GM06990 (cell line): ENCODE measurements at regions not wholly inside any gene's neighbourhood (a gene's known extent, or its start where the extent isn't known, plus 50 kb on each side); places are given as distances from the start of the nearest gene placed in this dataset.

ENCODE experiments used
- DNase-seq: peaks from one replicate; pipeline ENCODE4 v3.0.0-alpha.2; 2011; ENCODE audit not compliant: insufficient read length; ENCODE audit errors: extremely low read depth
- H3K27me3 ChIP-seq: replicated peaks from 2 replicates; pipeline ENCODE4 v1.6.0; 2011; ENCODE audit warnings: low read length; ENCODE audit not compliant: control insufficient read depth, insufficient read depth
- H3K36me3 ChIP-seq: 2 replicates; pipeline ENCODE4 v1.5.1; 2011; ENCODE audit warnings: low read length; ENCODE audit not compliant: control insufficient read depth, insufficient read depth
- H3K4me3 ChIP-seq: replicated peaks from 2 replicates; pipeline ENCODE4 v1.5.1; 2011; ENCODE audit warnings: low read depth, mild to moderate bottlenecking, control low read depth, low read length
- CTCF ChIP-seq: IDR thresholded peaks from 2 replicates; pipeline ENCODE4 v1.5.1; 2011; ENCODE audit warnings: low read length, control low read depth, mild to moderate bottlenecking, inconsistent platforms; ENCODE audit not compliant: insufficient read depth, poor library complexity, severe bottlenecking

- no peak for DNase-seq
- H3K36me3 ChIP-seq = no peaks in the 10 kb centered on the region
- no peak for TF ChIP-seq CTCF
- no peaks in the 10 kb centered on the region for H3K27me3 ChIP-seq
- no peak overlapping the region for H3K4me3 ChIP-seq
These were observed 557.4 kb upstream of the ZNF462 start for GRCh38 chr9:106305428-106306133.

DNA sequence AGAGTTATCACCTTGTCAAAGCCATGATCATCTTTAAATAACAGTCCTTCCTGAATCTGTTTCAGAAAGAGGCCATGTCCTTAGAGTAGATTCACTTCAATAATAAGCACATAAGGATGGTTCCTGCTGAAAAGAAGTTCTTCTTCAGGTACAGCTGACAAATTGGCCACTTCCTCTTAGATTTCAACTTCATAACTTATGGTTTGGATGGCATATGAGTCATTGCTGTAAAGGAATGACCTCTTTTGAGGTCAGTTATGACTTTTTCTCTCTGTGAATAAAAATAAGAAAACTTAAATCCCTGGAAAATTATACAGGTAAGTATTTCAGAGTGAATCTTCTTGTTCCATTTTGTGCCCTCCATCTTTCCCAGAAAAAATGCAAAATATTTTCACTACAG, 555.3 kb upstream of the ZNF462 start:
- TF ChIP-seq CTCF = no peak
- no peaks in the 10 kb centered on the region for H3K36me3 ChIP-seq
- H3K4me3 ChIP-seq = no peak overlapping the region
- H3K27me3 ChIP-seq = no peaks in the 10 kb centered on the region
- DNase-seq = peak; percentile 36

DNA sequence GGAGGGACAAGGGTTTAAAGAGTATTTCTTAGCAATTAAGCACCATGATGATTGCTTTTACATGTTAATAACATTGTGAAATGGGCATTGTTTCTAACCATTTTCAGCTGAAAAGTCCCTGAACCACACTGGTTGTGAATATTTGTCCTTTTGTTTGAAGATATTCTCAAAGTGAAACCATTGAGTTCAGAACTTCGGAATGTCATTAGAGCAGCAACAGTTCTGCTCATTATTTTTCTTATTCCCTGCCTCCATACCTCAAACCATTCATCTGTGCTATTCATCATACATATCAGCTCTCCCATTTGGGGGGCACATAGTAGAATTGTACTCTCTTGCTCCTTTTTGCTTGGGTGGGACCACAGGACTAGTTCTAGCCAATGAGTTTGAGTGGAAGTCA, 553.0 kb upstream of the ZNF462 start:
- TF ChIP-seq CTCF = no peak
- no peak overlapping the region for H3K4me3 ChIP-seq
- H3K36me3 ChIP-seq = no peaks in the 10 kb centered on the region
- DNase-seq = no peak
- H3K27me3 ChIP-seq = no peaks in the 10 kb centered on the region

GRCh38 chr9:106310782-106311181, 552.2 kb upstream of the ZNF462 start:
- peak; percentile 51 for DNase-seq
- no peak overlapping the region for H3K4me3 ChIP-seq
- H3K27me3 ChIP-seq = no peaks in the 10 kb centered on the region
- H3K36me3 ChIP-seq = no peaks in the 10 kb centered on the region
- no peak for TF ChIP-seq CTCF

- Histone ChIP-seq H3K36me3 (no peaks in the 10 kb centered on the region), H3K4me3 (no peak overlapping the region), H3K27me3 (no peaks in the 10 kb centered on the region)
- DNase-seq = no peak
- no peak for TF ChIP-seq CTCF
These were observed 550.1 kb upstream of the ZNF462 start for GRCh38 chr9:106312906-106313305.

DNA sequence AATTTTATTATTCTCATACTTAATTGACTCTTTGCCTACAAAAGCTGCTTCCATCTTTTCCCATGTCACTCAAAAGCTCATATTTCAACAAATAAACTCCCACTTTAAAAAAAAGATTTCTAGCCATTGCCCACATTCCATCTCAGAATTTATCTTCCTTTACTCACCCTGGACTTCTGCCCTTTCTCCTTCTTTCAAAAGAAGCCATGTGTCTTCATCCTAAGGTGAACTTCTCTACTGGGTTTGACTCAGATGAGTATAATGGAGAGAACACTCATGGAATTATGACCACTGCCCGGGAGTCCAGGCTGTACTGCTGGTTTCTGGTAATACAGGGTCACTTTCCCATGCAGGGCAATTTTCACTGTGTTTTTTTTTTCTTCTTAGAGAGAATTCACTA, 548.5 kb upstream of the ZNF462 start:
- Histone ChIP-seq H3K4me3 (no peak overlapping the region), H3K27me3 (no peaks in the 10 kb centered on the region), H3K36me3 (no peaks in the 10 kb centered on the region)
- no peak for DNase-seq
- no peak for TF ChIP-seq CTCF
